OCI-LY1 (cell line): ENCODE measurements at regions not wholly inside any gene's neighbourhood (a gene's known extent, or its start where the extent isn't known, plus 50 kb on each side); places are given as distances from the start of the nearest gene placed in this dataset.

Source experiments
- EZH2 ChIP-seq: fragments of 200-600 bp; sonication (generic), shearing (Covaris generic); IDR thresholded peaks from 2 replicates; pipeline ENCODE4 v1.8.0; 2017; ENCODE audit warnings: borderline replicate concordance, mixed run types, mild to moderate bottlenecking, antibody characterized with exemption, low read length, moderate library complexity, mixed read lengths
- TF ChIP-seq, protein P1 (sequence below): fragments of 200-600 bp; sonication (generic), shearing (Covaris generic); IDR thresholded peaks from 2 replicates; pipeline ENCODE4 v1.5.1; 2017; ENCODE audit warnings: mild to moderate bottlenecking, antibody characterized with exemption, low read length, moderate library complexity, mixed read lengths

DNA sequence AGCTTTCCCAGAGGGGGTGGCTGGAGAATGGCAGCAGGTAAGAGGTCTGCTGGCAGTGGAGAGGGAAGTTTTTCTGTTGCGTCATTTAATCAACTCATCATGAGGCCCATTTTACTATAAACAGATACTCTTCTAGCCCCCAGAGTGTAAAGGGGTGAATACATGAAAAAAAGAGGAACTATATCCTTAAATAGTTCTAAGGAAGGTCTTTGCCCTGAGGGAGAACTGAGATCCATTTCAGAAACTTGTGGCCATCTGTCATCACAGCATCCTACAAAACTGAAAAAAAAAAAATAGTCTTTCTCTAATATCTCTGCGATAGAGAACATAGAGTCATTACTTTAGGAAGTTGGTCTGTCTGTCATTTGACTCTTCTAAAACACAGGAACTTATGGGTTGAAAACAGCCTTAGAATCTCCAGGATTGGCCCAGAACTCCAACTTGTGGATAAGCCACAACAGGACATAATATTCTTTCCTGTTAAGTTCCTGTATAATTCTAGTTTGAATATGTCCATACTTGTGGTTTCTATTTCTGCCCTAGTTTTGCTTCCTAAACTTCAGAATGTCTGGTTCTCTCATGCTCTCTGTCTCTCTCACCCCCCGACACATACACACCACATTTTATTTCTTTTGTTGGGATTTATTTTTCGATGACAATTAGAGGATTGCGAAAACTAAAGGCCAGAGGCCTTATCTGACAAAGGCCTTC, 238.5 kb upstream of the PIK3R1 start:
- TF ChIP-seq, protein P1, sequence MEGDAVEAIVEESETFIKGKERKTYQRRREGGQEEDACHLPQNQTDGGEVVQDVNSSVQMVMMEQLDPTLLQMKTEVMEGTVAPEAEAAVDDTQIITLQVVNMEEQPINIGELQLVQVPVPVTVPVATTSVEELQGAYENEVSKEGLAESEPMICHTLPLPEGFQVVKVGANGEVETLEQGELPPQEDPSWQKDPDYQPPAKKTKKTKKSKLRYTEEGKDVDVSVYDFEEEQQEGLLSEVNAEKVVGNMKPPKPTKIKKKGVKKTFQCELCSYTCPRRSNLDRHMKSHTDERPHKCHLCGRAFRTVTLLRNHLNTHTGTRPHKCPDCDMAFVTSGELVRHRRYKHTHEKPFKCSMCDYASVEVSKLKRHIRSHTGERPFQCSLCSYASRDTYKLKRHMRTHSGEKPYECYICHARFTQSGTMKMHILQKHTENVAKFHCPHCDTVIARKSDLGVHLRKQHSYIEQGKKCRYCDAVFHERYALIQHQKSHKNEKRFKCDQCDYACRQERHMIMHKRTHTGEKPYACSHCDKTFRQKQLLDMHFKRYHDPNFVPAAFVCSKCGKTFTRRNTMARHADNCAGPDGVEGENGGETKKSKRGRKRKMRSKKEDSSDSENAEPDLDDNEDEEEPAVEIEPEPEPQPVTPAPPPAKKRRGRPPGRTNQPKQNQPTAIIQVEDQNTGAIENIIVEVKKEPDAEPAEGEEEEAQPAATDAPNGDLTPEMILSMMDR, result no peak
- TF ChIP-seq EZH2, result no peak
